ENCODE measurements at regions not wholly inside any gene's neighbourhood (a gene's known extent, or its start where the extent isn't known, plus 50 kb on each side); places are given as distances from the start of the nearest gene placed in this dataset.

GRCh38 chr22:44372611-44373010 lies 59.9 kb upstream of the SHISAL1 start:
- Histone ChIP-seq H3K9me3 (peaks cover 0 to 51% (median 5%) of the 10 kb centered on the region in 4 donors), H3K4me3 (no peak overlapping the region), H3K27ac (no peak overlapping the region), H3K27me3 (no peaks in the 10 kb centered on the region), H3K36me3 (no peaks in the 10 kb centered on the region), H3K4me1 (no peaks in the 10 kb centered on the region)
- no peak for DNase-seq (ENCODE audit: low spot score in 2 of 2)
- WGBS, 2 donors, result 65 to 69% methylated on average over 4 of the region's 4 CpGs
- TF ChIP-seq CTCF (IDR thresholded peaks at IDR 0.05) (no peak), POLR2A (IDR thresholded peaks at IDR 0.05) (no peak), EP300 (IDR thresholded peaks at IDR 0.05) (no peak)

- Histone ChIP-seq H3K9me3 (peaks cover 0 to 46% (median 3%) of the 10 kb centered on the region in 4 donors), H3K4me1 (no peaks in the 10 kb centered on the region), H3K4me3 (no peak overlapping the region), H3K36me3 (no peaks in the 10 kb centered on the region), H3K27ac (no peak overlapping the region), H3K27me3 (no peaks in the 10 kb centered on the region)
- no peak for DNase-seq (ENCODE audit: low spot score in 2 of 2)
- 84 to 94% methylated on average over 2 to 3 of the region's 3 CpGs for WGBS, 2 donors
- TF ChIP-seq CTCF (IDR thresholded peaks at IDR 0.05) (no peak), POLR2A (IDR thresholded peaks at IDR 0.05) (no peak), EP300 (IDR thresholded peaks at IDR 0.05) (no peak)
Observed at GRCh38 chr22:44371741-44372525, 59.2 kb upstream of the SHISAL1 start.

- 82 to 88% methylated on average over 12 to 18 of the region's 18 CpGs for WGBS, 2 donors
- H3K27ac ChIP-seq, result no peak overlapping the region
- H3K9me3 ChIP-seq, result peaks cover 0 to 29% (median 0%) of the 10 kb centered on the region in 4 donors
- TF ChIP-seq POLR2A (IDR thresholded peaks at IDR 0.05), result no peak
- TF ChIP-seq EP300 (IDR thresholded peaks at IDR 0.05), result no peak
- no peak for TF ChIP-seq CTCF (IDR thresholded peaks at IDR 0.05)
- H3K4me1 ChIP-seq, result peaks cover 0 to 1% (median 0%) of the 10 kb centered on the region in 4 donors
- no peak overlapping the region for H3K4me3 ChIP-seq
- DNase-seq (ENCODE audit: low spot score in 2 of 2), result no peak
- H3K27me3 ChIP-seq, result no peaks in the 10 kb centered on the region
- H3K36me3 ChIP-seq, result no peaks in the 10 kb centered on the region
Observed at GRCh38 chr22:44369916-44370801, 57.4 kb upstream of the SHISAL1 start.

GRCh38 chr22:44369293-44369661 lies 56.5 kb upstream of the SHISAL1 start:
- Histone ChIP-seq H3K27me3 (no peaks in the 10 kb centered on the region), H3K36me3 (no peaks in the 10 kb centered on the region), H3K4me3 (no peak overlapping the region), H3K9me3 (peaks cover 0 to 20% (median 0%) of the 10 kb centered on the region in 4 donors), H3K4me1 (peaks cover 0 to 10% (median 0%) of the 10 kb centered on the region in 4 donors), H3K27ac (no peak overlapping the region)
- TF ChIP-seq CTCF (IDR thresholded peaks at IDR 0.05), result no peak
- DNase-seq (ENCODE audit: low spot score in 2 of 2), result no peak
- 64 to 82% methylated on average over 11 to 15 of the region's 15 CpGs for WGBS, 2 donors

Measured in tibial nerve (tissue), 4 donors.